Sigmoid colon (tissue), 4 donors: ENCODE measurements at regions not wholly inside any gene's neighbourhood (a gene's known extent, or its start where the extent isn't known, plus 50 kb on each side); places are given as distances from the start of the nearest gene placed in this dataset.

Experiments used
- EP300 ChIP-seq, 4 donors: sonication (generic); formaldehyde crosslinking; IDR thresholded peaks; one replicate each; pipeline ENCODE4 v1.6.1; 2017; ENCODE audit warnings: antibody characterized with exemption in 4 of 4
- POLR2A ChIP-seq, 2 donors: fragments of 450-650 bp; IDR thresholded peaks; one replicate each; pipeline ENCODE4 v1.6.1; 2016; ENCODE audit warnings: antibody characterized with exemption in 2 of 2, mild to moderate bottlenecking in 2 of 2, moderate library complexity in 2 of 2
- TF ChIP-seq, protein P1 (sequence below), 4 experiments: fragments of 450-650 bp in 3 of 4; fragments of 200-600 bp in 1 of 4; IDR thresholded peaks; one replicate each; pipeline ENCODE4 v1.5.1; 2016 to 2019; ENCODE audit warnings: antibody characterized with exemption in 4 of 4, mild to moderate bottlenecking in 3 of 4, moderate library complexity in 2 of 4

DNA sequence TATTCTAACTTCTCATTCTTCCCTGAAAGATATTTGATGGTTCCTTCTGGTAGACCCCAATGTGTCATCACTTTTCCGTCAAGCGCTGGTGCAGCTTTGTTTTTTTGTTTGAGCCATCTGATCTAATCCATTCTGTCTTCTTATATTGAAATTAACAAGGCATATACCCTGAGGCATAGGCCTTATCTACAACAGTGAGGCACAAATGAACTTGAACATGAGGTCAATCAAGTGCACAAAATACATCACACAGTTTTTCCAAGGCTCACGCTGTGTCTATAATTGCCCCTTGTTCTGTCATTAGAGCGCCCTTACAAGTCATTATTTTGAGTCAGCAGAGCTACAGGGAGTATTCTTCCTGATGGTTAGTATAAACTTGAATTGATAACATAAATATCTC, 406.6 kb downstream of the MAT2B start:
- TF ChIP-seq POLR2A (IDR thresholded peaks at IDR 0.05) (no peak), EP300 (IDR thresholded peaks at IDR 0.05) (no peak)
- TF ChIP-seq, protein P1, sequence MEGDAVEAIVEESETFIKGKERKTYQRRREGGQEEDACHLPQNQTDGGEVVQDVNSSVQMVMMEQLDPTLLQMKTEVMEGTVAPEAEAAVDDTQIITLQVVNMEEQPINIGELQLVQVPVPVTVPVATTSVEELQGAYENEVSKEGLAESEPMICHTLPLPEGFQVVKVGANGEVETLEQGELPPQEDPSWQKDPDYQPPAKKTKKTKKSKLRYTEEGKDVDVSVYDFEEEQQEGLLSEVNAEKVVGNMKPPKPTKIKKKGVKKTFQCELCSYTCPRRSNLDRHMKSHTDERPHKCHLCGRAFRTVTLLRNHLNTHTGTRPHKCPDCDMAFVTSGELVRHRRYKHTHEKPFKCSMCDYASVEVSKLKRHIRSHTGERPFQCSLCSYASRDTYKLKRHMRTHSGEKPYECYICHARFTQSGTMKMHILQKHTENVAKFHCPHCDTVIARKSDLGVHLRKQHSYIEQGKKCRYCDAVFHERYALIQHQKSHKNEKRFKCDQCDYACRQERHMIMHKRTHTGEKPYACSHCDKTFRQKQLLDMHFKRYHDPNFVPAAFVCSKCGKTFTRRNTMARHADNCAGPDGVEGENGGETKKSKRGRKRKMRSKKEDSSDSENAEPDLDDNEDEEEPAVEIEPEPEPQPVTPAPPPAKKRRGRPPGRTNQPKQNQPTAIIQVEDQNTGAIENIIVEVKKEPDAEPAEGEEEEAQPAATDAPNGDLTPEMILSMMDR (IDR thresholded peaks at IDR 0.05): no peak
